SKM-1 treated with dmso at 0.1 percent for 144 hours (cell line): ENCODE measurements at regions not wholly inside any gene's neighbourhood (a gene's known extent, or its start where the extent isn't known, plus 50 kb on each side); places are given as distances from the start of the nearest gene placed in this dataset.
"Not testable (repeated sequence)": the region's sequence is repeated elsewhere in the genome, so short reads cannot be mapped to it uniquely, and the experiment has no call there.

Experiments used
- DNase-seq: peaks from one replicate; lab custom pipeline; 2025; ENCODE audit not compliant: unreplicated experiment; lab: John Stamatoyannopoulos, UW

- DNase-seq = no peak
These were observed 74.3 kb upstream of the GUCY1A1 start for GRCh38 chr4:155592179-155592937.

GRCh38 chr4:155591738-155592143 is 74.9 kb upstream of the GUCY1A1 start:
- no peak for DNase-seq

GRCh38 chr4:155590796-155591585 is 75.7 kb upstream of the GUCY1A1 start:
- no peak for DNase-seq

- no peak for DNase-seq
These were observed 78.2 kb upstream of the GUCY1A1 start for GRCh38 chr4:155588437-155588836.

GRCh38 chr4:155587766-155588165 is 78.9 kb upstream of the GUCY1A1 start:
- no peak for DNase-seq

GRCh38 chr4:155582971-155583437 is 83.6 kb upstream of the GUCY1A1 start:
- DNase-seq = no peak

GRCh38 chr4:155582041-155582440 is 84.6 kb upstream of the GUCY1A1 start:
- DNase-seq = no peak

- no peak for DNase-seq
These were observed 87.8 kb upstream of the GUCY1A1 start for GRCh38 chr4:155578726-155579370.

GRCh38 chr4:155578219-155578618 is 88.4 kb upstream of the GUCY1A1 start:
- DNase-seq = no peak

- DNase-seq = not testable (repeated sequence)
These were observed 92.3 kb upstream of the GUCY1A1 start for GRCh38 chr4:155574329-155574728.

- DNase-seq = no peak
These were observed 93.5 kb upstream of the GUCY1A1 start for GRCh38 chr4:155573126-155573525.

- no peak for DNase-seq
These were observed 94.4 kb upstream of the GUCY1A1 start for GRCh38 chr4:155572106-155572703.

- no peak for DNase-seq
These were observed 95.3 kb upstream of the GUCY1A1 start for GRCh38 chr4:155571184-155571944.

- DNase-seq = no peak
These were observed 96.0 kb upstream of the GUCY1A1 start for GRCh38 chr4:155570661-155571060.

- no peak for DNase-seq
These were observed 96.6 kb upstream of the GUCY1A1 start for GRCh38 chr4:155569960-155570515.

GRCh38 chr4:155569471-155569870 is 97.2 kb upstream of the GUCY1A1 start:
- DNase-seq = no peak

- DNase-seq = no peak
These were observed 97.9 kb upstream of the GUCY1A1 start for GRCh38 chr4:155568641-155569220.

GRCh38 chr4:155566354-155566753 is 100.3 kb upstream of the GUCY1A1 start:
- no peak for DNase-seq

- DNase-seq = no peak
These were observed 100.9 kb upstream of the GUCY1A1 start for GRCh38 chr4:155565776-155566175.

- no peak for DNase-seq
These were observed 101.3 kb upstream of the GUCY1A1 start for GRCh38 chr4:155565330-155565729.
